Adrenal gland (tissue), 5 donors: ENCODE measurements at regions not wholly inside any gene's neighbourhood (a gene's known extent, or its start where the extent isn't known, plus 50 kb on each side); places are given as distances from the start of the nearest gene placed in this dataset.

ENCODE experiments used
- POLR2A ChIP-seq, 2 donors: fragments of 450-650 bp; IDR thresholded peaks; one replicate each; pipeline ENCODE4 v1.6.1; 2017; ENCODE audit warnings: antibody characterized with exemption in 2 of 2, mild to moderate bottlenecking in 2 of 2, moderate library complexity in 1 of 2
- TF ChIP-seq, protein P1 (sequence below), 6 experiments: fragments of 450-650 bp in 4 of 6; fragments of 200-600 bp in 2 of 6; sonication (generic) in 1 of 6; IDR thresholded peaks; 1 replicate in 5 of 6; 2 replicates in 1 of 6; pipeline versions ENCODE4 v1.5.1 to v1.8.0; 2016 to 2021; ENCODE audit warnings: antibody characterized with exemption in 6 of 6, mild to moderate bottlenecking in 2 of 6, moderate library complexity in 1 of 6
- donor health status: DM: no; HTN: no; CAD: no.

DNA sequence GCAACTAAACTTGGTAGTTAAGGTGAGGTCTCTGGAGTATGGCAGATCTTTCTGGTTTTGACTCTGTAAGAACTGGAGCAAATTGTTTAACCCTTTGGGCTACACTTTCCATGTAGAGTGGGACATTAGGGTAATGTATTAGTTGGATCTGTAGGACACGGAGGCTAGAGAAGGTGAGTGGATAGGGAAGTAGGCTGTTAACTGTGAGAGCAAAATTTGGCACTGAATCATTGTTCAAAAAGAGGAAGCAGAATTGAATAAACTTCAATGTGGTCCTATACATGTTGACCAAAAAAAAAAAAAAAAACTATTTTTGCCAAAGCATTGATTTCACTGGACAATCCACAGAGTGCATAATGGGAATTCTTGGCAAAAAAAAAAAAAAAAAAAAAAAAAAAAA, 370.2 kb upstream of the CHORDC1 start:
- TF ChIP-seq, protein P1, sequence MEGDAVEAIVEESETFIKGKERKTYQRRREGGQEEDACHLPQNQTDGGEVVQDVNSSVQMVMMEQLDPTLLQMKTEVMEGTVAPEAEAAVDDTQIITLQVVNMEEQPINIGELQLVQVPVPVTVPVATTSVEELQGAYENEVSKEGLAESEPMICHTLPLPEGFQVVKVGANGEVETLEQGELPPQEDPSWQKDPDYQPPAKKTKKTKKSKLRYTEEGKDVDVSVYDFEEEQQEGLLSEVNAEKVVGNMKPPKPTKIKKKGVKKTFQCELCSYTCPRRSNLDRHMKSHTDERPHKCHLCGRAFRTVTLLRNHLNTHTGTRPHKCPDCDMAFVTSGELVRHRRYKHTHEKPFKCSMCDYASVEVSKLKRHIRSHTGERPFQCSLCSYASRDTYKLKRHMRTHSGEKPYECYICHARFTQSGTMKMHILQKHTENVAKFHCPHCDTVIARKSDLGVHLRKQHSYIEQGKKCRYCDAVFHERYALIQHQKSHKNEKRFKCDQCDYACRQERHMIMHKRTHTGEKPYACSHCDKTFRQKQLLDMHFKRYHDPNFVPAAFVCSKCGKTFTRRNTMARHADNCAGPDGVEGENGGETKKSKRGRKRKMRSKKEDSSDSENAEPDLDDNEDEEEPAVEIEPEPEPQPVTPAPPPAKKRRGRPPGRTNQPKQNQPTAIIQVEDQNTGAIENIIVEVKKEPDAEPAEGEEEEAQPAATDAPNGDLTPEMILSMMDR (IDR thresholded peaks at IDR 0.05): no peak
- no peak for TF ChIP-seq POLR2A (IDR thresholded peaks at IDR 0.05)
